ENCODE measurements at regions not wholly inside any gene's neighbourhood (a gene's known extent, or its start where the extent isn't known, plus 50 kb on each side); places are given as distances from the start of the nearest gene placed in this dataset.

- DNase-seq (ENCODE audit: low read depth in 2 of 2) = no peak
These were observed 662.4 kb downstream of the TBC1D4 start for GRCh38 chr13:74819549-74819948.

GRCh38 chr13:74816737-74817136 lies 665.2 kb downstream of the TBC1D4 start:
- no peak for DNase-seq (ENCODE audit: low read depth in 2 of 2)

- no peak for DNase-seq (ENCODE audit: low read depth in 2 of 2)
These were observed 662.0 kb upstream of the KLF12 start for GRCh38 chr13:74796157-74796556.

GRCh38 chr13:74795526-74795925 lies 661.3 kb upstream of the KLF12 start:
- DNase-seq (ENCODE audit: low read depth in 2 of 2) = no peak

- DNase-seq (ENCODE audit: low read depth in 2 of 2) = no peak
These were observed 660.4 kb upstream of the KLF12 start for GRCh38 chr13:74794582-74794981.

GRCh38 chr13:74794147-74794546 lies 659.9 kb upstream of the KLF12 start:
- DNase-seq (ENCODE audit: low read depth in 2 of 2) = no peak

- no peak for DNase-seq (ENCODE audit: low read depth in 2 of 2)
These were observed 650.8 kb upstream of the KLF12 start for GRCh38 chr13:74784959-74785358.

- DNase-seq (ENCODE audit: low read depth in 2 of 2) = no peak
These were observed 644.7 kb upstream of the KLF12 start for GRCh38 chr13:74778946-74779345.

GRCh38 chr13:74778087-74778486 lies 643.9 kb upstream of the KLF12 start:
- no peak for DNase-seq (ENCODE audit: low read depth in 2 of 2)

- no peak for DNase-seq (ENCODE audit: low read depth in 2 of 2)
These were observed 640.1 kb upstream of the KLF12 start for GRCh38 chr13:74774264-74774663.

GRCh38 chr13:74773248-74773647 lies 639.0 kb upstream of the KLF12 start:
- DNase-seq (ENCODE audit: low read depth in 2 of 2) = no peak

- DNase-seq (ENCODE audit: low read depth in 2 of 2) = no peak
These were observed 637.8 kb upstream of the KLF12 start for GRCh38 chr13:74771964-74772363.

GRCh38 chr13:74770361-74770760 lies 636.2 kb upstream of the KLF12 start:
- no peak for DNase-seq (ENCODE audit: low read depth in 2 of 2)

GRCh38 chr13:74769333-74769732 lies 635.1 kb upstream of the KLF12 start:
- DNase-seq (ENCODE audit: low read depth in 2 of 2) = no peak

GRCh38 chr13:74768521-74769085 lies 634.4 kb upstream of the KLF12 start:
- no peak for DNase-seq (ENCODE audit: low read depth in 2 of 2)

GRCh38 chr13:74767050-74767449 lies 632.8 kb upstream of the KLF12 start:
- DNase-seq (ENCODE audit: low read depth in 2 of 2) = no peak

GRCh38 chr13:74765955-74766354 lies 631.8 kb upstream of the KLF12 start:
- no peak for DNase-seq (ENCODE audit: low read depth in 2 of 2)

- no peak for DNase-seq (ENCODE audit: low read depth in 2 of 2)
These were observed 627.9 kb upstream of the KLF12 start for GRCh38 chr13:74761801-74762757.

GRCh38 chr13:74758188-74758587 lies 624.0 kb upstream of the KLF12 start:
- no peak for DNase-seq (ENCODE audit: low read depth in 2 of 2)

GRCh38 chr13:74755065-74755464 lies 620.9 kb upstream of the KLF12 start:
- DNase-seq (ENCODE audit: low read depth in 2 of 2) = no peak

- no peak for DNase-seq (ENCODE audit: low read depth in 2 of 2)
These were observed 617.5 kb upstream of the KLF12 start for GRCh38 chr13:74751739-74752138.

- DNase-seq (ENCODE audit: low read depth in 2 of 2) = no peak
These were observed 613.2 kb upstream of the KLF12 start for GRCh38 chr13:74747186-74747955.
